Hepatocyte (in vitro differentiated cells): ENCODE measurements at regions not wholly inside any gene's neighbourhood (a gene's known extent, or its start where the extent isn't known, plus 50 kb on each side); places are given as distances from the start of the nearest gene placed in this dataset.

Source experiments
- DNase-seq: peaks from one replicate; pipeline ENCODE4 v3.0.0-alpha.2; 2016; ENCODE audit warnings: low spot score
- H2AFZ ChIP-seq: fragments of 200-600 bp; sonication (generic); 2 replicates; pipeline ENCODE4 v1.6.0; 2016; ENCODE audit warnings: antibody characterized with exemption, mild to moderate bottlenecking
- H3K27ac ChIP-seq: fragments of 200-600 bp; sonication (generic); 2 replicates; pipeline ENCODE4 v1.5.1; 2016; ENCODE audit warnings: mild to moderate bottlenecking
- H3K27me3 ChIP-seq: fragments of 200-600 bp; sonication (generic); 2 replicates; pipeline ENCODE4 v1.6.1; 2016
- H3K36me3 ChIP-seq: fragments of 200-600 bp; sonication (generic); replicated peaks from 2 replicates; pipeline ENCODE4 v1.5.1; 2016; ENCODE audit warnings: low read depth; ENCODE audit not compliant: insufficient read depth
- H3K4me1 ChIP-seq: fragments of 200-600 bp; sonication (generic); 2 replicates; pipeline ENCODE4 v1.5.1; 2016; ENCODE audit warnings: mild to moderate bottlenecking, moderate library complexity; ENCODE audit not compliant: insufficient read depth
- H3K4me2 ChIP-seq: fragments of 200-600 bp; sonication (generic); 2 replicates; pipeline ENCODE4 v1.6.0; 2016
- H3K4me3 ChIP-seq: fragments of 200-600 bp; sonication (generic); 2 replicates; pipeline ENCODE4 v1.5.1; 2016; ENCODE audit warnings: mild to moderate bottlenecking
- H3K79me2 ChIP-seq: fragments of 200-600 bp; sonication (generic); 2 replicates; pipeline ENCODE4 v1.6.0; 2017; ENCODE audit warnings: mild to moderate bottlenecking
- H3K9me2 ChIP-seq: fragments of 200-600 bp; sonication (generic); replicated peaks from 2 replicates; pipeline ENCODE4 v1.6.0; 2017; ENCODE audit warnings: mild to moderate bottlenecking; ENCODE audit not compliant: insufficient read depth
- H3K9me3 ChIP-seq: fragments of 200-600 bp; sonication (generic); 2 replicates; pipeline ENCODE4 v1.5.1; 2016; ENCODE audit warnings: low read depth, mild to moderate bottlenecking
- H4K20me1 ChIP-seq: fragments of 200-600 bp; sonication (generic); 2 replicates; pipeline ENCODE4 v1.6.0; 2016; ENCODE audit warnings: mild to moderate bottlenecking; ENCODE audit not compliant: insufficient read depth, poor library complexity, severe bottlenecking
- EZH2 ChIP-seq: fragments of 200-600 bp; sonication (generic); IDR thresholded peaks from 2 replicates; pipeline ENCODE4 v1.6.1; 2016; ENCODE audit warnings: antibody characterized with exemption, mild to moderate bottlenecking, borderline replicate concordance
- EZH2phosphoT487 ChIP-seq: fragments of 200-600 bp; sonication (generic); IDR thresholded peaks from one replicate; pipeline ENCODE4 v1.6.1; 2018; ENCODE audit warnings: antibody characterized with exemption, mild to moderate bottlenecking, low read depth, moderate library complexity; ENCODE audit not compliant: unreplicated experiment, severe bottlenecking
- WGBS: methylation state at CpG from one replicate; pipeline ENCODE4 v1.1.6; 2016; ENCODE audit warnings: low lambda C conversion rate; ENCODE audit errors: missing lambda C conversion rate; 5-methylcytosine and 5-hydroxymethylcytosine counted together
- TF ChIP-seq, protein P1 (sequence below): fragments of 200-600 bp; sonication (generic); IDR thresholded peaks from 2 replicates; pipeline ENCODE4 v1.5.1; 2016; ENCODE audit warnings: antibody characterized with exemption, mild to moderate bottlenecking; ENCODE audit not compliant: poor library complexity

DNA sequence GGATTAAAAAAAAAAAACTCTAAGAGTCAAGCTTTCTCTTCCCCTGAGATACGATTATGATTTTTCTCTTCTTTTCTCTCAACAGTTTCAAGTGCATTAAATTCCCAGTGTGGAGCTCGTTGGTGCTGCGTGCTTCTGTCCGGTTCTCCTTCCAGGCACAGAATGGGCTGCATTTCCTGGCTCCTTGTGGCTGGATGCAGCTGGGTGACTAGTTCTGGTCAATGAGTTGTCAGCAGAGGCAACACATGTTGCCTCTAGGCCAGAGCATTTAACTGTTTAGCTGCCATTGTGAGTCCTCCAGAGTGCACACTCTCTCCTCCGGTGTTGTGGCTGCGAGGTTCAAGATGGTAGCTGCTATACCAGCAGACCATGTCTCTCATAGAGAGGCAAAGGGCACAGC is 312.9 kb downstream of the RRAGC start:
- H3K27ac ChIP-seq = peak overlapping the region; percentile 51
- no peak overlapping the region for H3K4me3 ChIP-seq
- no peak overlapping the region for H2AFZ ChIP-seq
- no peaks in the 10 kb centered on the region for H3K9me3 ChIP-seq
- H3K4me1 ChIP-seq = no peaks in the 10 kb centered on the region
- WGBS = 57% methylated on average over 6 of the region's 6 CpGs
- H3K27me3 ChIP-seq = no peaks in the 10 kb centered on the region
- H3K9me2 ChIP-seq = no peaks in the 10 kb centered on the region
- DNase-seq = no peak
- no peaks in the 10 kb centered on the region for H3K36me3 ChIP-seq
- H4K20me1 ChIP-seq = no peaks in the 10 kb centered on the region
- TF ChIP-seq EZH2phosphoT487 (no peak), EZH2 (no peak)
- TF ChIP-seq, protein P1, sequence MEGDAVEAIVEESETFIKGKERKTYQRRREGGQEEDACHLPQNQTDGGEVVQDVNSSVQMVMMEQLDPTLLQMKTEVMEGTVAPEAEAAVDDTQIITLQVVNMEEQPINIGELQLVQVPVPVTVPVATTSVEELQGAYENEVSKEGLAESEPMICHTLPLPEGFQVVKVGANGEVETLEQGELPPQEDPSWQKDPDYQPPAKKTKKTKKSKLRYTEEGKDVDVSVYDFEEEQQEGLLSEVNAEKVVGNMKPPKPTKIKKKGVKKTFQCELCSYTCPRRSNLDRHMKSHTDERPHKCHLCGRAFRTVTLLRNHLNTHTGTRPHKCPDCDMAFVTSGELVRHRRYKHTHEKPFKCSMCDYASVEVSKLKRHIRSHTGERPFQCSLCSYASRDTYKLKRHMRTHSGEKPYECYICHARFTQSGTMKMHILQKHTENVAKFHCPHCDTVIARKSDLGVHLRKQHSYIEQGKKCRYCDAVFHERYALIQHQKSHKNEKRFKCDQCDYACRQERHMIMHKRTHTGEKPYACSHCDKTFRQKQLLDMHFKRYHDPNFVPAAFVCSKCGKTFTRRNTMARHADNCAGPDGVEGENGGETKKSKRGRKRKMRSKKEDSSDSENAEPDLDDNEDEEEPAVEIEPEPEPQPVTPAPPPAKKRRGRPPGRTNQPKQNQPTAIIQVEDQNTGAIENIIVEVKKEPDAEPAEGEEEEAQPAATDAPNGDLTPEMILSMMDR = no peak
- peak overlapping the region; percentile 34 for H3K4me2 ChIP-seq
- H3K79me2 ChIP-seq = no peaks in the 10 kb centered on the region

DNA sequence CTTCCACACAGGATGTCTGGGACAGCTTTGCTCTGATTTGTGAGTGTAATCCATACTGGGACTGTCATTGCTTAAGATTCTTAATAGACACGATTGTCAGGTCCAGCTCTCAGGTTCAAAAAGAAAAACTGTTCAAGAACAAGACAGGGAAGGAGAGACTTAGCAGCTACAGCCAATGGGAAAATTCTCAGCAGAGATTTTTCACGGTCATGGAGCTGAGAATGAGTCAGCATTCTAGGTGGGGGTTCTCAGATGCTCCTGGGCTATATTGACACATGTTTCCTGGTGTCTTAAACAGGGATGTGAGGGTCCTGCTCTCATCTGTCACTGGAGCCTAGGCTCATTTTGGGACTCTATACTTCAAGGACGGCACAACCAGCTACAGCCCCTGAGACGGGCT is 318.3 kb downstream of the RRAGC start:
- peaks cover 5% of the 10 kb centered on the region for H3K27me3 ChIP-seq
- no peak overlapping the region for H3K4me2 ChIP-seq
- no peaks in the 10 kb centered on the region for H4K20me1 ChIP-seq
- no peaks in the 10 kb centered on the region for H3K9me2 ChIP-seq
- H3K4me1 ChIP-seq = no peaks in the 10 kb centered on the region
- no peaks in the 10 kb centered on the region for H3K79me2 ChIP-seq
- H3K9me3 ChIP-seq = no peaks in the 10 kb centered on the region
- 67% methylated on average over 4 of the region's 4 CpGs for WGBS
- H2AFZ ChIP-seq = no peak overlapping the region
- H3K4me3 ChIP-seq = no peak overlapping the region
- no peaks in the 10 kb centered on the region for H3K36me3 ChIP-seq
- DNase-seq = no peak
- TF ChIP-seq EZH2 (no peak), EZH2phosphoT487 (no peak)
- TF ChIP-seq, protein P1 = no peak
- no peak overlapping the region for H3K27ac ChIP-seq

- Histone ChIP-seq H3K4me1 (no peaks in the 10 kb centered on the region), H3K79me2 (no peaks in the 10 kb centered on the region), H3K4me3 (no peak overlapping the region), H3K27ac (no peak overlapping the region), H3K27me3 (peaks cover 5% of the 10 kb centered on the region), H4K20me1 (no peaks in the 10 kb centered on the region), H3K9me3 (no peaks in the 10 kb centered on the region), H2AFZ (no peak overlapping the region), H3K4me2 (no peak overlapping the region), H3K9me2 (no peaks in the 10 kb centered on the region), H3K36me3 (no peaks in the 10 kb centered on the region)
- TF ChIP-seq EZH2 (no peak), EZH2phosphoT487 (no peak)
- TF ChIP-seq, protein P1 = no peak
- no peak for DNase-seq
- 64% methylated on average over 6 of the region's 6 CpGs for WGBS
Measured at GRCh38 chr1:38539931-38540330, 319.6 kb downstream of the RRAGC start.

DNA sequence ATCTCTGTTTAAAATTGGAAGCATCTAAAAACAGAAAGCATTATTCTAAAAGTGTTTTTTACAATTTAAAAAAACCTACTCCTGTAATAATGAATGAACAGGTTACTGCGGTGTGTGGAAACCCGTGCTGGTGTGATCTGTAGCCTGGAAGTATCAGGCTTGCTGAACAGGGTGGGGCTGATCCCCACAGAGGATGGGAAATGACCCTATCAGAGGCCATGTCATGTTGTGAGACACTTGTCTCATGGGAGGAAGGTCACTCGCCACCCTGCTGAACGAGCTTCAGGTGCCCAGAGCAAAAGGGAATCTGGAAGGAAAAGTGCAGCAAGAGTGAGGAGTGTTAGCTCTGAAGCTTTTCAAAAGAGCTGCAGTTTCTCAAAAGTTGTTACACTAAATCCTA is 320.7 kb downstream of the RRAGC start:
- H3K4me1 ChIP-seq = no peaks in the 10 kb centered on the region
- no peaks in the 10 kb centered on the region for H3K36me3 ChIP-seq
- 60% methylated on average over 4 of the region's 4 CpGs for WGBS
- H3K4me3 ChIP-seq = no peak overlapping the region
- H3K79me2 ChIP-seq = no peaks in the 10 kb centered on the region
- DNase-seq = no peak
- no peaks in the 10 kb centered on the region for H3K9me2 ChIP-seq
- no peak overlapping the region for H3K4me2 ChIP-seq
- peaks cover 5% of the 10 kb centered on the region for H3K27me3 ChIP-seq
- TF ChIP-seq, protein P1 = no peak
- TF ChIP-seq EZH2phosphoT487 = no peak
- TF ChIP-seq EZH2 = no peak
- no peaks in the 10 kb centered on the region for H3K9me3 ChIP-seq
- no peaks in the 10 kb centered on the region for H4K20me1 ChIP-seq
- no peak overlapping the region for H3K27ac ChIP-seq
- no peak overlapping the region for H2AFZ ChIP-seq
